GM23248 (cell line): ENCODE measurements at regions not wholly inside any gene's neighbourhood (a gene's known extent, or its start where the extent isn't known, plus 50 kb on each side); places are given as distances from the start of the nearest gene placed in this dataset.

Experiments used
- EZH2 ChIP-seq: fragments of 200-600 bp; sonication (generic); IDR thresholded peaks from 2 replicates; pipeline ENCODE4 v1.6.1; 2018; ENCODE audit warnings: antibody characterized with exemption, mild to moderate bottlenecking; ENCODE audit not compliant: insufficient read depth, poor library complexity, severe bottlenecking
- EZH2phosphoT487 ChIP-seq: fragments of 200-600 bp; sonication (generic); IDR thresholded peaks from 2 replicates; pipeline ENCODE4 v1.6.1; 2018; ENCODE audit warnings: antibody characterized with exemption, moderate library complexity, mild to moderate bottlenecking, low read depth; ENCODE audit not compliant: insufficient read depth

GRCh38 chr4:114267976-114268375 is 288.5 kb upstream of the ARSJ start:
- TF ChIP-seq EZH2phosphoT487 (no peak), EZH2 (no peak)
